GM19239 (cell line): ENCODE measurements at regions not wholly inside any gene's neighbourhood (a gene's known extent, or its start where the extent isn't known, plus 50 kb on each side); places are given as distances from the start of the nearest gene placed in this dataset.
"Not testable (repeated sequence)": the region's sequence is repeated elsewhere in the genome, so short reads cannot be mapped to it uniquely, and the experiment has no call there.

Source experiments
- DNase-seq: peaks from one replicate; pipeline ENCODE4 v3.0.0; 2011; ENCODE audit warnings: low spot score; ENCODE audit not compliant: insufficient read length
- FAIRE-seq: peaks from 2 replicates; lab custom pipeline; 2011; peaks lifted over from hg19 to GRCh38; lab: Jason Lieb, UNC

DNA sequence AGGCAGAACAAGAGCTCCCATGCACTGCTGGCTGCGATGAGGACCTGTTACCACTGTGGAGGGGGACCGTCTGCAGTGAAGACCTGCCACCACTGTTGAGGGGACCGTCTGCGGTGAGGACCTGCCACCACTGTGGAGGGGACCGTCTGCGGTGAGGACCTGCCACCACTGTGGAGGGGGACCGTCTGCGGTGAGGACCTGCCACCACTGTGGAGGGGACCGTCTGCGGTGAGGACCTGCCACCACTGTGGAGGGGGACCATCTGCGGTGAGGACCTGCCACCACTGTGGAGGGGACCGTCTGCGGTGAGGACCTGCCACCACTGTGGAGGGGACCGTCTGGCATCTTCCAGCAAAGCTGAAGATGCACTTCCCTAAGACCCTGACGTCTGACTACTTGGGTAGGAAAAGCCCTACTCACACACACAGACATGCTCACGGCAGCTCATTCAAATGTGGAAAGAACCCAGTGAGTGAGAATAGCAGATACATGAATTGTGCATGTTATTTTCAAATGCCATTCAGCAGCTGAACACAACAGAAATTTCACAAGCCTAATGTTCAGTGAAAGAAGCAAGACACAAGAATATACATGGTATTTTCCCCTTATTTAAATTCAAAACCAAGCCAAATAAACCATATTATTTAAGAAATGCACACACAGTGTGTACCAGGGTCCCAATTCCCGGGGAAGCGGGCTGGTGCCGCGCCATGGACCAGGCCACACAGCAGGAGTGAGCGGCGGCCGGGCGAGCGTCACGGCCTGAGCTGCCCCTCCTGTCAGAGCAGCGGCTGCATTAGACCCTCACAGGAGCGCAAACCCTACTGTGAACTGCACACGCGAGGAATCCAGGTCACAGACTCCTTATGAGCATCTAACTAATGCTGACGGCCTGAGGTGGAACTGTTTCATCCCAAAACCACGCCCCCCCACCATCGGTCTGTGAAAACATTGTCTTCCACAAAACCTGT lies 64.2 kb upstream of the METRNL start:
- FAIRE-seq (no peak), DNase-seq (no peak)

- FAIRE-seq, result no peak
Measured at GRCh38 chr17:83018658-83019193, 60.7 kb upstream of the METRNL start.

DNA sequence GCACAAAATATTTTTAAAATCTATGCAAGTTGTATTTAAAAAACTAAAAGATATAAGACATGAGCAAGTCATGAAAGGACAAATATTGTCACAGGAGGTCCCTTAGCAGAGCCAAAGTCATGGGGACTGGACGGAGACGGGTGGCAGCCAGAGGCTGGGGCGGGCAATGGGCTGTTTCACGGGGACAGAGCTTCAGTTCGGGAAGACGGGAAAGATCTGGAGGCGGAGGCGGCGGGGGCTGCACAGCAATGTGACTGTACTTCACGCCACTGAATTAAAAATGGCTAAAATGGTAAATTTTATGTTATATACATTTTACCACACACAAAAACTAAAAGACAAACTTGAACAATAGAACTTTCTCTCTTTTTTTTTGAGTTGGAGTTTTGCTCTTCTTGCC lies 60.0 kb upstream of the METRNL start:
- DNase-seq (no peak), FAIRE-seq (no peak)

More at GRCh38 chr17:83018658-83019193, 60.7 kb upstream of the METRNL start:
- no peak for DNase-seq

- no peak for DNase-seq
- FAIRE-seq, result no peak
Measured at GRCh38 chr17:83024218-83024971, 55.0 kb upstream of the METRNL start.

- FAIRE-seq (no peak), DNase-seq (no peak)
Measured at GRCh38 chr17:83025636-83026280, 53.7 kb upstream of the METRNL start.

- no peak for DNase-seq
- FAIRE-seq, result no peak
Measured at GRCh38 chr17:83026311-83026811, 53.0 kb upstream of the METRNL start.

DNA sequence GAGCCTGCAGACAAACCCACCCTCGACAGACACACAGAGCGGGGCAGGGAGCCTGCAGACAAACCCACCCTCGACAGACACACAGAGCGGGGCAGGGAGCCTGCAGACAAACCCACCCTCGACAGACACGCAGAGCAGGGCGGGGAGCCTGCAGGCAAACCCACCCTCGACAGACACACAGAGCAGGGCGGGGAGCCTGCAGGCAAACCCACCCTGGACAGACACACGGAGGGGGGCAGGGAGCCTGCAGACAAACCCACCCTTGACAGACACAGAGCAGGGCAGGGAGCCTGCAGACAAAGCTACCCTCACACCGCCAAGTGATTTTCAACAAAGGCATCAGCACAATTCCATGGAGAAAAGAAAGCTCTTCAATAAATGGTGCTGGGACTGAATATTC lies 52.5 kb upstream of the METRNL start:
- FAIRE-seq, DNase-seq: not testable (repeated sequence)

DNA sequence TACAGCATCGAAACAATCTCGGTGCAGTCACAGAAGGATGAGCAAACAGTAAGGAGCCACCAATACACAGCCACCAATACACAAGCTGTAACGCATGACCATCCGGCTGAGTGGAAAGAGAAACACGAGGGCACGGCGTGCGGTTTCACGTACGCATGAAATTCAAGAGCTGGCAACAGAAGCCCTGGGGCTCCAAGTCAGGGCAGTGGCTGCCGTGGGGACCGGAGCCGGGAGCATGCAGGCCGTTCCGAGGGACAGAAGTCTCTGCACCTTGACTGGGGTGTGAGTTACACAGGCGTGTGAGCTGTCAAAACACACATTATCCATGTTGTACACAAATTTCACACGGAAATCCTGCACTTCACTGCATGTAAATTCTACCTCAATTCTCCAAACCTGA lies 50.6 kb upstream of the METRNL start:
- no peak for FAIRE-seq
- DNase-seq, result no peak

GRCh38 chr17:83029571-83029970 lies 49.8 kb upstream of the METRNL start:
- DNase-seq, result no peak
- FAIRE-seq, result no peak
